ENCODE measurements at regions not wholly inside any gene's neighbourhood (a gene's known extent, or its start where the extent isn't known, plus 50 kb on each side); places are given as distances from the start of the nearest gene placed in this dataset.

- H3K9me3 Mint-ChIP-seq, result no peaks in the 10 kb centered on the region
- CTCF ChIA-PET, result interaction anchor here (0.6 kb wide), 1 partner anchor 21 kb away, joined by 4 read pairs; no protein-coding TSS in a partner anchor
- H3K36me3 Mint-ChIP-seq, result no peaks in the 10 kb centered on the region
- no peak overlapping the region for H3K4me3 Mint-ChIP-seq
- no peaks in the 10 kb centered on the region for H3K4me1 Mint-ChIP-seq
- no peak for DNase-seq
- H3K27me3 Mint-ChIP-seq, result peaks cover 6% of the 10 kb centered on the region
- no peak overlapping the region for H3K27ac Mint-ChIP-seq
These were observed 615.5 kb upstream of the MKI67 start for GRCh38 chr10:128741680-128742079.

GRCh38 chr10:128744092-128744491, 617.9 kb upstream of the MKI67 start:
- DNase-seq, result no peak
- no peaks in the 10 kb centered on the region for H3K4me1 Mint-ChIP-seq
- H3K4me3 Mint-ChIP-seq, result no peak overlapping the region
- H3K27ac Mint-ChIP-seq, result no peak overlapping the region
- CTCF ChIA-PET, result no interaction called here
- H3K36me3 Mint-ChIP-seq, result no peaks in the 10 kb centered on the region
- no peaks in the 10 kb centered on the region for H3K9me3 Mint-ChIP-seq
- peaks cover 6% of the 10 kb centered on the region for H3K27me3 Mint-ChIP-seq

GRCh38 chr10:128744811-128745305, 618.6 kb upstream of the MKI67 start:
- CTCF ChIA-PET, result no interaction called here
- Mint-ChIP-seq H3K4me3 (no peak overlapping the region), H3K27me3 (peaks cover 6% of the 10 kb centered on the region), H3K27ac (no peak overlapping the region), H3K9me3 (no peaks in the 10 kb centered on the region), H3K4me1 (no peaks in the 10 kb centered on the region), H3K36me3 (no peaks in the 10 kb centered on the region)
- no peak for DNase-seq

- no peak for DNase-seq
- peaks cover 3% of the 10 kb centered on the region for H3K27me3 Mint-ChIP-seq
- H3K4me1 Mint-ChIP-seq, result no peaks in the 10 kb centered on the region
- no peaks in the 10 kb centered on the region for H3K9me3 Mint-ChIP-seq
- no peak overlapping the region for H3K27ac Mint-ChIP-seq
- no peak overlapping the region for H3K4me3 Mint-ChIP-seq
- CTCF ChIA-PET, result no interaction called here
- H3K36me3 Mint-ChIP-seq, result no peaks in the 10 kb centered on the region
These were observed 621.5 kb upstream of the MKI67 start for GRCh38 chr10:128747582-128748346.

GRCh38 chr10:128751284-128751683, 625.1 kb upstream of the MKI67 start:
- CTCF ChIA-PET, result no interaction called here
- no peak overlapping the region for H3K27ac Mint-ChIP-seq
- H3K9me3 Mint-ChIP-seq, result no peaks in the 10 kb centered on the region
- no peaks in the 10 kb centered on the region for H3K27me3 Mint-ChIP-seq
- no peak overlapping the region for H3K4me3 Mint-ChIP-seq
- H3K4me1 Mint-ChIP-seq, result no peaks in the 10 kb centered on the region
- no peaks in the 10 kb centered on the region for H3K36me3 Mint-ChIP-seq
- no peak for DNase-seq

GRCh38 chr10:128751851-128752250, 625.6 kb upstream of the MKI67 start:
- DNase-seq, result no peak
- CTCF ChIA-PET, result no interaction called here
- Mint-ChIP-seq H3K4me3 (no peak overlapping the region), H3K36me3 (no peaks in the 10 kb centered on the region), H3K27me3 (no peaks in the 10 kb centered on the region), H3K27ac (no peak overlapping the region), H3K9me3 (no peaks in the 10 kb centered on the region), H3K4me1 (no peaks in the 10 kb centered on the region)

- no peaks in the 10 kb centered on the region for H3K4me1 Mint-ChIP-seq
- CTCF ChIA-PET, result no interaction called here
- no peaks in the 10 kb centered on the region for H3K36me3 Mint-ChIP-seq
- H3K4me3 Mint-ChIP-seq, result no peak overlapping the region
- no peaks in the 10 kb centered on the region for H3K9me3 Mint-ChIP-seq
- H3K27me3 Mint-ChIP-seq, result peaks cover under 1% of the 10 kb centered on the region
- DNase-seq, result no peak
- no peak overlapping the region for H3K27ac Mint-ChIP-seq
These were observed 633.0 kb upstream of the MKI67 start for GRCh38 chr10:128759174-128759573.

- peaks cover 5% of the 10 kb centered on the region for H3K27me3 Mint-ChIP-seq
- CTCF ChIA-PET, result no interaction called here
These were observed 637.4 kb upstream of the MKI67 start for GRCh38 chr10:128763588-128763987.

GRCh38 chr10:128764190-128764589, 638.0 kb upstream of the MKI67 start:
- Mint-ChIP-seq H3K9me3 (no peaks in the 10 kb centered on the region), H3K4me1 (no peaks in the 10 kb centered on the region), H3K4me3 (no peak overlapping the region), H3K27me3 (peaks cover 5% of the 10 kb centered on the region), H3K36me3 (no peaks in the 10 kb centered on the region), H3K27ac (no peak overlapping the region)
- DNase-seq, result no peak
- CTCF ChIA-PET, result no interaction called here

More at GRCh38 chr10:128763588-128763987, 637.4 kb upstream of the MKI67 start:
- Mint-ChIP-seq H3K4me1 (no peaks in the 10 kb centered on the region), H3K4me3 (no peak overlapping the region), H3K27ac (no peak overlapping the region), H3K9me3 (no peaks in the 10 kb centered on the region), H3K36me3 (no peaks in the 10 kb centered on the region)
- no peak for DNase-seq

- Mint-ChIP-seq H3K4me1 (no peaks in the 10 kb centered on the region), H3K27ac (no peak overlapping the region), H3K27me3 (peaks cover 5% of the 10 kb centered on the region), H3K4me3 (no peak overlapping the region), H3K9me3 (no peaks in the 10 kb centered on the region), H3K36me3 (no peaks in the 10 kb centered on the region)
- CTCF ChIA-PET, result no interaction called here
- DNase-seq, result no peak
These were observed 640.7 kb upstream of the MKI67 start for GRCh38 chr10:128766915-128767314.

- Mint-ChIP-seq H3K27ac (no peak overlapping the region), H3K4me1 (no peaks in the 10 kb centered on the region), H3K4me3 (no peak overlapping the region), H3K27me3 (no peaks in the 10 kb centered on the region), H3K9me3 (no peaks in the 10 kb centered on the region), H3K36me3 (no peaks in the 10 kb centered on the region)
- no peak for DNase-seq
- CTCF ChIA-PET, result no interaction called here
These were observed 648.8 kb upstream of the MKI67 start for GRCh38 chr10:128774979-128775378.

GRCh38 chr10:128775743-128776142, 649.5 kb upstream of the MKI67 start:
- H3K27ac Mint-ChIP-seq, result no peak overlapping the region
- no peaks in the 10 kb centered on the region for H3K4me1 Mint-ChIP-seq
- H3K9me3 Mint-ChIP-seq, result no peaks in the 10 kb centered on the region
- no peak for DNase-seq
- CTCF ChIA-PET, result no interaction called here
- H3K4me3 Mint-ChIP-seq, result no peak overlapping the region
- H3K36me3 Mint-ChIP-seq, result no peaks in the 10 kb centered on the region
- H3K27me3 Mint-ChIP-seq, result no peaks in the 10 kb centered on the region

GRCh38 chr10:128776673-128777252, 650.5 kb upstream of the MKI67 start:
- CTCF ChIA-PET, result no interaction called here
- Mint-ChIP-seq H3K4me1 (no peaks in the 10 kb centered on the region), H3K36me3 (no peaks in the 10 kb centered on the region), H3K27ac (no peak overlapping the region), H3K4me3 (no peak overlapping the region), H3K27me3 (no peaks in the 10 kb centered on the region), H3K9me3 (no peaks in the 10 kb centered on the region)
- DNase-seq, result no peak

- H3K27ac Mint-ChIP-seq, result no peak overlapping the region
- H3K9me3 Mint-ChIP-seq, result no peaks in the 10 kb centered on the region
These were observed 651.1 kb upstream of the MKI67 start for GRCh38 chr10:128777342-128777741.

GRCh38 chr10:128779416-128779815, 653.2 kb upstream of the MKI67 start:
- no peaks in the 10 kb centered on the region for H3K9me3 Mint-ChIP-seq
- H3K27ac Mint-ChIP-seq, result no peak overlapping the region
- H3K4me1 Mint-ChIP-seq, result no peaks in the 10 kb centered on the region
- DNase-seq, result no peak
- H3K27me3 Mint-ChIP-seq, result no peaks in the 10 kb centered on the region
- H3K4me3 Mint-ChIP-seq, result no peak overlapping the region
- no peaks in the 10 kb centered on the region for H3K36me3 Mint-ChIP-seq
- CTCF ChIA-PET, result no interaction called here

More at GRCh38 chr10:128777342-128777741, 651.1 kb upstream of the MKI67 start:
- no peaks in the 10 kb centered on the region for H3K4me1 Mint-ChIP-seq
- CTCF ChIA-PET, result no interaction called here
- H3K27me3 Mint-ChIP-seq, result no peaks in the 10 kb centered on the region
- no peak for DNase-seq
- no peaks in the 10 kb centered on the region for H3K36me3 Mint-ChIP-seq
- no peak overlapping the region for H3K4me3 Mint-ChIP-seq

Measured in activated naive CD4-positive, alpha-beta T cell treated with anti-CD3 and anti-CD28 coated beads, Interleukin-2, amount 10 ng/mL, durations not matched to agents 7 days and 5 days (primary cell).